ENCODE measurements at regions not wholly inside any gene's neighbourhood (a gene's known extent, or its start where the extent isn't known, plus 50 kb on each side); places are given as distances from the start of the nearest gene placed in this dataset.
"Not testable (repeated sequence)": the region's sequence is repeated elsewhere in the genome, so short reads cannot be mapped to it uniquely, and the experiment has no call there.

DNA sequence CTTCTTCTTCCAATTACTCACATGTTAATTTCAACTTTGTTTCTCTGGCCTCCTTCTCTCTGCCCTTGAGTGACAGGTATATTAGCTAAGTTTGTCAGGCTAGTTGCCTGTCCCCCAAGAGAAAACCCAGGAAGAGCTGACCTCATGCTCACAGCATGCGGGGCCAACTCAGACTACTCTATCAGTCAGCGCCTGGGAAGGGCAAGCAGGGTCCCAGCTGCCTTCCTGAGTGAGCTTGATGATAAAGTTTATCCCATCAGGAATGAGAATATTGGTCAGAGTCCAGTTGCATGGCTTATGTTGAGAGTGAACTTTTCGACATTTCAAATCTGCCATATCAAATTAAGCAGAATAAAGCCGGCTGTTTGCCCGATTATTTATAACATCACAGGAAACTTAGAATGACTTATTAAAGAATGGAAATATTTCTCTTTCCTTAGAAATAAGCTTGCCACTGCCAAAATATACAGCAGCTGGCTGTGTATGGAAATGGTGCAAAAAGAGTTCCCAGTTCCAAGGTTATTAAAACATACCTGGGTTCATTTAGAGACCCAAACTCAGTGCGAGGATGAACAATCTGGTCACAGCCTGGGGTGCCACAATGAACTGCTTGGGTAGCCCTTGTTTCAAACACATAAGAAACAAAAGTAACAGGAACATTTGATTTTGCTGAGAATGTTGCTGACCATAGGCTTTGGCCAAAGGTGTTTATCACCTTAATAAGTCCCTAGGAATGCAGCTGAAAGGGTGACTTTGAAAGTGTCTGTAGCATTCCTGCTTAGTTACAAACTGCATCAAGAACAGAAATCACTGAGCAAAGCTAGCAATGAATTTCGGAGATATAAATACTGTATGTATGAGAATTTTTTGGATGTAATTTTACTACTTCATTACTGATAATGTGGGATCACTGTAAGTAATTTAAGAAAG is 1553.8 kb upstream of the FLRT2 start:
- ATAC-seq = no peak

DNA sequence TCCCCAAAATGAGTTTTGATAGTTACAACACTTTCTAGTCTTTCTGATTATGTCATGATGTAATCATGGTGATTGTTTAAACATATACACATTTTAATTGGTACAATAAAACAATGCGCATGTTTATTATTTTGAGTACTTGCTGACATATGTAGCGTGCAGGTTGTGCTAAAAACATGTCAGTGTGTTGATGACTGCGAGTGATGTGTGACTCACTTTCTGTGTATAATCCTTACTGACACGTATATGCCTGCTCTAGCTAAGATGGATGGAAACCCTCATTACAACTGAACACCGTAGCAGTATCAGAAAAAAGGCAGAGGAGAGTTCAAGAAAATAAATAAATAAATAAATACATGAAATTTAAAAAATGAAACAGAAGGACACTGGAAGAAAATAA is 1552.4 kb upstream of the FLRT2 start:
- H3K36me3 ChIP-seq (ENCODE audit: control insufficient read depth, insufficient read depth, low read length) = no peaks in the 10 kb centered on the region
- CTCF ChIA-PET = no interaction called here
- intact Hi-C loops (cut with micrococcal nuclease; ENCODE audit: unreplicated experiment) (no loop called here), in situ Hi-C loops (cut with HindIII; ENCODE audit: low pct_unique_long_range_greater_than_20kb, low sequenced_read_pairs) (no loop called here)
- no TSS peak for BruUV-seq (replicated peaks)
- no peaks in the 10 kb centered on the region for H3K4me1 ChIP-seq (ENCODE audit: control insufficient read depth, insufficient read depth, low read length)
- POLR2A ChIA-PET = no interaction called here
- DNase-seq (ENCODE audit: low read depth, low spot score) = no peak
- no peaks in the 10 kb centered on the region for H3K9me3 ChIP-seq (ENCODE audit: control insufficient read depth, insufficient read depth, low read depth, low read length)
- H3K27ac ChIP-seq (ENCODE audit: low read length) = no peak overlapping the region
- TF ChIP-seq, protein P1, sequence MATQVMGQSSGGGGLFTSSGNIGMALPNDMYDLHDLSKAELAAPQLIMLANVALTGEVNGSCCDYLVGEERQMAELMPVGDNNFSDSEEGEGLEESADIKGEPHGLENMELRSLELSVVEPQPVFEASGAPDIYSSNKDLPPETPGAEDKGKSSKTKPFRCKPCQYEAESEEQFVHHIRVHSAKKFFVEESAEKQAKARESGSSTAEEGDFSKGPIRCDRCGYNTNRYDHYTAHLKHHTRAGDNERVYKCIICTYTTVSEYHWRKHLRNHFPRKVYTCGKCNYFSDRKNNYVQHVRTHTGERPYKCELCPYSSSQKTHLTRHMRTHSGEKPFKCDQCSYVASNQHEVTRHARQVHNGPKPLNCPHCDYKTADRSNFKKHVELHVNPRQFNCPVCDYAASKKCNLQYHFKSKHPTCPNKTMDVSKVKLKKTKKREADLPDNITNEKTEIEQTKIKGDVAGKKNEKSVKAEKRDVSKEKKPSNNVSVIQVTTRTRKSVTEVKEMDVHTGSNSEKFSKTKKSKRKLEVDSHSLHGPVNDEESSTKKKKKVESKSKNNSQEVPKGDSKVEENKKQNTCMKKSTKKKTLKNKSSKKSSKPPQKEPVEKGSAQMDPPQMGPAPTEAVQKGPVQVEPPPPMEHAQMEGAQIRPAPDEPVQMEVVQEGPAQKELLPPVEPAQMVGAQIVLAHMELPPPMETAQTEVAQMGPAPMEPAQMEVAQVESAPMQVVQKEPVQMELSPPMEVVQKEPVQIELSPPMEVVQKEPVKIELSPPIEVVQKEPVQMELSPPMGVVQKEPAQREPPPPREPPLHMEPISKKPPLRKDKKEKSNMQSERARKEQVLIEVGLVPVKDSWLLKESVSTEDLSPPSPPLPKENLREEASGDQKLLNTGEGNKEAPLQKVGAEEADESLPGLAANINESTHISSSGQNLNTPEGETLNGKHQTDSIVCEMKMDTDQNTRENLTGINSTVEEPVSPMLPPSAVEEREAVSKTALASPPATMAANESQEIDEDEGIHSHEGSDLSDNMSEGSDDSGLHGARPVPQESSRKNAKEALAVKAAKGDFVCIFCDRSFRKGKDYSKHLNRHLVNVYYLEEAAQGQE (IDR thresholded peaks at IDR 0.05; ENCODE audit: insufficient read depth in 1 of 2, low read depth in 2 of 2, low read length in 1 of 2) = no peak
- no peak for TF ChIP-seq POLR2AphosphoS5 (IDR thresholded peaks at IDR 0.05; ENCODE audit: low read depth, low read length)
- TF ChIP-seq TCF7L2 (IDR thresholded peaks at IDR 0.05; ENCODE audit: low read depth, low read length) = no peak
- TF ChIP-seq, protein P2, sequence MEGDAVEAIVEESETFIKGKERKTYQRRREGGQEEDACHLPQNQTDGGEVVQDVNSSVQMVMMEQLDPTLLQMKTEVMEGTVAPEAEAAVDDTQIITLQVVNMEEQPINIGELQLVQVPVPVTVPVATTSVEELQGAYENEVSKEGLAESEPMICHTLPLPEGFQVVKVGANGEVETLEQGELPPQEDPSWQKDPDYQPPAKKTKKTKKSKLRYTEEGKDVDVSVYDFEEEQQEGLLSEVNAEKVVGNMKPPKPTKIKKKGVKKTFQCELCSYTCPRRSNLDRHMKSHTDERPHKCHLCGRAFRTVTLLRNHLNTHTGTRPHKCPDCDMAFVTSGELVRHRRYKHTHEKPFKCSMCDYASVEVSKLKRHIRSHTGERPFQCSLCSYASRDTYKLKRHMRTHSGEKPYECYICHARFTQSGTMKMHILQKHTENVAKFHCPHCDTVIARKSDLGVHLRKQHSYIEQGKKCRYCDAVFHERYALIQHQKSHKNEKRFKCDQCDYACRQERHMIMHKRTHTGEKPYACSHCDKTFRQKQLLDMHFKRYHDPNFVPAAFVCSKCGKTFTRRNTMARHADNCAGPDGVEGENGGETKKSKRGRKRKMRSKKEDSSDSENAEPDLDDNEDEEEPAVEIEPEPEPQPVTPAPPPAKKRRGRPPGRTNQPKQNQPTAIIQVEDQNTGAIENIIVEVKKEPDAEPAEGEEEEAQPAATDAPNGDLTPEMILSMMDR (IDR thresholded peaks at IDR 0.05) = no peak
- TF ChIP-seq SIN3A (IDR thresholded peaks at IDR 0.05; ENCODE audit: borderline replicate concordance, insufficient read depth, low read depth, low read length) = no peak
- no peaks in the 10 kb centered on the region for H3K27me3 ChIP-seq (ENCODE audit: control insufficient read depth, insufficient read depth, low read length)
- no peak overlapping the region for H3K4me3 ChIP-seq (ENCODE audit: low read depth in 2 of 2, low read length in 2 of 2)
- ATAC-seq = no peak

More for the DNA sequence above, 1553.8 kb upstream of the FLRT2 start:
- ChIA-PET CTCF (no interaction called here), POLR2A (no interaction called here)
- Histone ChIP-seq H3K4me1 (ENCODE audit: control insufficient read depth, insufficient read depth, low read length) (no peaks in the 10 kb centered on the region), H3K27ac (ENCODE audit: low read length) (no peak overlapping the region), H3K27me3 (ENCODE audit: control insufficient read depth, insufficient read depth, low read length) (no peaks in the 10 kb centered on the region), H3K9me3 (ENCODE audit: control insufficient read depth, insufficient read depth, low read depth, low read length) (no peaks in the 10 kb centered on the region), H3K4me3 (ENCODE audit: low read depth in 2 of 2, low read length in 2 of 2) (no peak overlapping the region), H3K36me3 (ENCODE audit: control insufficient read depth, insufficient read depth, low read length) (no peaks in the 10 kb centered on the region)
- TF ChIP-seq, protein P1 (IDR thresholded peaks at IDR 0.05; ENCODE audit: insufficient read depth in 1 of 2, low read depth in 2 of 2, low read length in 1 of 2) = no peak
- TF ChIP-seq TCF7L2 (IDR thresholded peaks at IDR 0.05; ENCODE audit: low read depth, low read length) (no peak), SIN3A (IDR thresholded peaks at IDR 0.05; ENCODE audit: borderline replicate concordance, insufficient read depth, low read depth, low read length) (no peak), POLR2AphosphoS5 (IDR thresholded peaks at IDR 0.05; ENCODE audit: low read depth, low read length) (no peak)
- TF ChIP-seq, protein P2 (IDR thresholded peaks at IDR 0.05) = no peak
- intact Hi-C loops (cut with micrococcal nuclease; ENCODE audit: unreplicated experiment) = no loop called here
- DNase-seq (ENCODE audit: low read depth, low spot score) = no peak
- in situ Hi-C loops (cut with HindIII; ENCODE audit: low pct_unique_long_range_greater_than_20kb, low sequenced_read_pairs) = no loop called here
- BruUV-seq (replicated peaks) = no TSS peak

DNA sequence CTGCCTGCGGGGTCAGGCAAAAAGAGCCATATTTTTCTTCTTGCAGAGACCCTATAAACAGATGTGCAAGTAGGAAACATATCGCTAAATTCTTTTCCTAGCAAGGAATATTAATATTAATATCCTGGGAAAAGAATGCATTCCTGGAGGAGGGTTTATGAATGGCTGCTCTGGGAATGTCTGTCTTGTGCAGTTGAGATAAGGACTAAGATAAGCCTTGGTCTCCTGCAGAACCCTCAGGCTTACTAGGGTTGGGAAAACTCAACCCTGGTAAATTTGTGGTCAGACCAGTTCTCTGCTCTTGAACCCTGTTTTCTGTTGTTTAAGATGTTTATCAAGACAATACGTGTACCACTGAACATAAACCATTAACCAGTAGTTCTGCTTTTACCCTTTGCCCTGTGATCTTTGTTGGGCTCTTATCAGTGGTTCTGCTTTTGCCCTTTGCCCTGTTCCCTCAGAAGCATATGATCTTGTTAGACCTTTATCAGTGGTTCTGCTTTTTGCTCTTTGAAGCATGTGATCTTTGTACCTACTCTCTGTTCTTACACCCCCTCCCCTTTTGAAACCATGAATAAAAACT is 1548.2 kb upstream of the FLRT2 start:
- ATAC-seq; H3K27me3 ChIP-seq (ENCODE audit: control insufficient read depth, insufficient read depth, low read length); H3K36me3 ChIP-seq (ENCODE audit: control insufficient read depth, insufficient read depth, low read length); POLR2A ChIA-PET; H3K9me3 ChIP-seq (ENCODE audit: control insufficient read depth, insufficient read depth, low read depth, low read length); H3K4me3 ChIP-seq (ENCODE audit: low read depth in 2 of 2, low read length in 2 of 2); H3K27ac ChIP-seq (ENCODE audit: low read length); DNase-seq (ENCODE audit: low read depth, low spot score); BruUV-seq (replicated peaks); intact Hi-C loops (cut with micrococcal nuclease; ENCODE audit: unreplicated experiment); CTCF ChIA-PET; in situ Hi-C loops (cut with HindIII; ENCODE audit: low pct_unique_long_range_greater_than_20kb, low sequenced_read_pairs); H3K4me1 ChIP-seq (ENCODE audit: control insufficient read depth, insufficient read depth, low read length): not testable (repeated sequence)
